BJ (cell line): ENCODE measurements at regions not wholly inside any gene's neighbourhood (a gene's known extent, or its start where the extent isn't known, plus 50 kb on each side); places are given as distances from the start of the nearest gene placed in this dataset.

Experiments used
- CTCF ChIA-PET: fragments of 350-600 bp; formaldehyde crosslinking; extraction: SDS; loops from one replicate; lab custom pipeline; 2021; ENCODE audit warnings: antibody characterized with exemption, inconsistent platforms; lab: Yijun Ruan, JAX
- POLR2A ChIA-PET: fragments of 300-600 bp; sonication (Branson Sonifier 250); formaldehyde crosslinking; extraction: SDS; loops from one replicate; lab custom pipeline; 2021; ENCODE audit warnings: antibody characterized with exemption; lab: Charles Lee
- DNase-seq: peaks from one replicate; pipeline ENCODE4 v3.0.0-alpha.2; 2011; ENCODE audit warnings: low read depth
- H3K27me3 ChIP-seq: 2 replicates; pipeline ENCODE4 v1.6.0; 2011; ENCODE audit warnings: low read length; ENCODE audit not compliant: control insufficient read depth, insufficient read depth
- H3K36me3 ChIP-seq: 2 replicates; pipeline ENCODE4 v1.5.1; 2011; ENCODE audit warnings: low read length; ENCODE audit not compliant: control insufficient read depth, insufficient read depth
- H3K4me3 ChIP-seq: 2 replicates; pipeline ENCODE4 v1.5.1; 2011; ENCODE audit warnings: low read depth, mild to moderate bottlenecking, control low read depth, low read length
- TF ChIP-seq, protein P1 (sequence below): IDR thresholded peaks from 2 replicates; pipeline ENCODE4 v1.5.1; 2011; ENCODE audit warnings: low read depth, mild to moderate bottlenecking, control low read depth, inconsistent platforms, low read length, moderate library complexity; ENCODE audit not compliant: insufficient read depth

DNA sequence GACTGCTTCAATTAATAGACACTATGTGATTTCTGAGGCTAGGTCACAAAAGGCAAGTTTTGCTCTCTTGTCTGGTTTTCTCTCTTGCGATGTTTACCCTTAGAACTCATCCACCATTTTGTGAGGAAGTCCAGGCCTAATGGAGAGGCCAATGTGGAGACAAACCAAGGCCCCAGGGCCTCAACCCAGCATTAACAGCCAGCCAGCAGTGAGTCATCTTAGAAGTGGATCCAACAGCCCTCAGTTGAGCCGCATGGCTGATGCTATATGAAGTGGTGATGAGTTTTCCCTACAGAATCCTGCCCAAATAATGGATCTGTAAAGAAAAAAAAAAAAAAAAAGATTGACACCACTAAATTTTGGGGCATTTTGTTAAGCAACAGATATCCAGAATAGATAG, 95.1 kb downstream of the DNTTIP2 start:
- ChIA-PET CTCF (interaction anchor here (1.0 kb wide), 1 partner anchor 42 kb away, joined by 3 read pairs; no protein-coding TSS in a partner anchor), POLR2A (no interaction called here)
- DNase-seq: no peak
- H3K36me3 ChIP-seq: no peaks in the 10 kb centered on the region
- no peak overlapping the region for H3K4me3 ChIP-seq
- no peaks in the 10 kb centered on the region for H3K27me3 ChIP-seq
- TF ChIP-seq, protein P1, sequence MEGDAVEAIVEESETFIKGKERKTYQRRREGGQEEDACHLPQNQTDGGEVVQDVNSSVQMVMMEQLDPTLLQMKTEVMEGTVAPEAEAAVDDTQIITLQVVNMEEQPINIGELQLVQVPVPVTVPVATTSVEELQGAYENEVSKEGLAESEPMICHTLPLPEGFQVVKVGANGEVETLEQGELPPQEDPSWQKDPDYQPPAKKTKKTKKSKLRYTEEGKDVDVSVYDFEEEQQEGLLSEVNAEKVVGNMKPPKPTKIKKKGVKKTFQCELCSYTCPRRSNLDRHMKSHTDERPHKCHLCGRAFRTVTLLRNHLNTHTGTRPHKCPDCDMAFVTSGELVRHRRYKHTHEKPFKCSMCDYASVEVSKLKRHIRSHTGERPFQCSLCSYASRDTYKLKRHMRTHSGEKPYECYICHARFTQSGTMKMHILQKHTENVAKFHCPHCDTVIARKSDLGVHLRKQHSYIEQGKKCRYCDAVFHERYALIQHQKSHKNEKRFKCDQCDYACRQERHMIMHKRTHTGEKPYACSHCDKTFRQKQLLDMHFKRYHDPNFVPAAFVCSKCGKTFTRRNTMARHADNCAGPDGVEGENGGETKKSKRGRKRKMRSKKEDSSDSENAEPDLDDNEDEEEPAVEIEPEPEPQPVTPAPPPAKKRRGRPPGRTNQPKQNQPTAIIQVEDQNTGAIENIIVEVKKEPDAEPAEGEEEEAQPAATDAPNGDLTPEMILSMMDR: no peak

DNA sequence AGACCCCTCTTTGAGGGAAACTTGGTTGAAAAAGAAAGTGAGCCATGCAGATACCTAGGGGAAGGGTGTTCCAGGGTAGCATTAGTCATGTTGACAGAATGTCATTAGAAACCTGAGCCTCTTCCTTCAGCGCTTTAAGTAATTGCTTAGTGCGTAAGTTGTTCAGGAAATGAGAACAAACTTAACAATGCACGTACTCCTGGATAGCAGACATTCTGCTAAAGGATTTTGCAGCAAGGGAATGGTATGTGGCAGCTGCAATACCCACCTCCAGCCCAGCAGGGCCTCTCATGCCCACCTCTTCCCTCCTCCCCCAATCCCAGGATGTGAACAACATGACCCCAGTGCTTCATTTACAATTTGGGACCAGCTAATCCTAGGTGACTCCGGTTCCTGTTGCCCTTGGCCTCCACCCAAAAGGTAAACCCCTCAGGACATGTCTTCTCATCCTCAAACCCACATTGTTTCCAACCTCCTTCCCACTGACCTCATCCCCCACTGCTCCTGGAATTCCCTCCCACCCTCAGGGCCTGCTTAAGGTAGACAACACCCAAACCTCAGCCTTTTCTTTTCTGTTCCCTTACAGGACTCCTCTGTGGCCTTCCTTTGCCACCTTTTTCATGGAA, 98.0 kb upstream of the BCAR3 start:
- CTCF ChIA-PET: no interaction called here
- H3K27me3 ChIP-seq: no peaks in the 10 kb centered on the region
- POLR2A ChIA-PET: no interaction called here
- H3K36me3 ChIP-seq: no peaks in the 10 kb centered on the region
- H3K4me3 ChIP-seq: no peak overlapping the region
- peak; percentile 31 for DNase-seq
- TF ChIP-seq, protein P1: no peak

DNA sequence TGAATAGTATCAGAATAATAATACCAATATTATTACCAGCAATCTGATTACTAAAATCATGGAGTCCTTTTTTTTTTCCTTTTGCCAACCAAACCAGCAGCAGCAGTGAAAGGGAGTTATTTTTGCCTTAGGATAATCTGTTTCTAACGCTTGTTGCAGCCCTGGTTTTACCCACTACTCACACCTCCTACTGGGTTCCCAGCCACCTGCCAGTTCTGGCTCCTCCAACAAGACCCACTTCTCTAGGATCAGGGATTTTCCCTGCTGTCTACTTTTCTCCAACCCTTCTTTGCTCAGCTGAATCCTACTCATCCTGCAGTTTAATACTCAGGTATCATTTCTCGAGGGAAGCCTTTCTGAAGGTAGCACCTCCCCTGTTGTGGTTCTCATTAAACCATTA, 96.8 kb upstream of the BCAR3 start:
- ChIA-PET CTCF (no interaction called here), POLR2A (no interaction called here)
- no peak for DNase-seq
- H3K4me3 ChIP-seq: no peak overlapping the region
- no peaks in the 10 kb centered on the region for H3K27me3 ChIP-seq
- TF ChIP-seq, protein P1: no peak
- no peaks in the 10 kb centered on the region for H3K36me3 ChIP-seq

DNA sequence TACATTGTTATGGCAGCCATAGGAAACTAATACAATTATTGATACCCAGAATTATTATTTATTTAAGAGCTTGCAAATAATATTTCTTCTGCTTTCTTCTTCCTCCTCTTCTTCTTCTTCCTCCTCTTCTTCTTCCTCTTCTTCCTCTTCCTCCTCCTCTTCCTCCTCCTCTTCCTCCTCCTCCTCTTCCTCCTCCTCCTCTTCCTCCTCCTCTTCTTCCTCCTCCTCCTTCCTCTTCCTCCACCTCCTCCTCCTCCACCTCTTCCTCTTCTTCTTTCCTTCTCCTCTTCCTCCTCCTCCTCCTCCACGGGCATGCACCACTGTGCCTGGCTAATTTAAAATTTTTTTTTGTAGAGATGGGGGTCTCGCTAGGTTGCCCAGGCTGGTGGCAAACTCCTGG, 95.6 kb upstream of the BCAR3 start:
- TF ChIP-seq, protein P1: no peak
- H3K4me3 ChIP-seq: no peak overlapping the region
- POLR2A ChIA-PET: no interaction called here

DNA sequence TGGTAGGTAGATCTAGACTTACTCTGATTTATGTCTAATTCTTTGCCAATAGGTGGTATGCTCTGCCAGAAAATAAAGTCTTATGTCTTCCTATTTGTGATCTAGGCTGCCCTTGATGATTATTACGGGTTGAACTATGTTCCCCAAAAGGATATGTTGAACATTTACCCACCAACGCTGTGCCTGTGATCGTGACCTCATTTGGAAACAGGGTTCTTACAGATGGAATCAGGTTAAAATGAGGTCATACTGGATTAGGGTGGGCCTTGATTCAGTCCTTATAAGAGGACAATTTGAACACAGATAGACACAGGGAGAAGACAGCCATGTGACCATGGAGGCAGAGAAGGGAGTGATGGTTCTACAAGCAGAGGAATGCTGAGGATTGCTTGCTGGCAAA, 95.1 kb upstream of the BCAR3 start:
- H3K27me3 ChIP-seq: no peaks in the 10 kb centered on the region
- DNase-seq: no peak
- TF ChIP-seq, protein P1: no peak
- CTCF ChIA-PET: no interaction called here
- no peak overlapping the region for H3K4me3 ChIP-seq
- H3K36me3 ChIP-seq: no peaks in the 10 kb centered on the region
- POLR2A ChIA-PET: no interaction called here

More for the DNA sequence above, 95.6 kb upstream of the BCAR3 start:
- no peaks in the 10 kb centered on the region for H3K27me3 ChIP-seq
- DNase-seq: no peak
- CTCF ChIA-PET: no interaction called here
- no peaks in the 10 kb centered on the region for H3K36me3 ChIP-seq
